Neural cell (in vitro differentiated cells): ENCODE measurements at regions not wholly inside any gene's neighbourhood (a gene's known extent, or its start where the extent isn't known, plus 50 kb on each side); places are given as distances from the start of the nearest gene placed in this dataset.

Experiments used
- EP300 ChIP-seq: fragments of 450-650 bp; conservative IDR thresholded peaks from 2 replicates; pipeline ENCODE4 v1.6.1; 2014; ENCODE audit warnings: antibody characterized with exemption, mild to moderate bottlenecking, moderate library complexity; ENCODE audit not compliant: poor library complexity, severe bottlenecking
- EZH2 ChIP-seq: fragments of 200-600, 300-800 bp; shearing (Covaris generic), sonication (generic); IDR thresholded peaks from 2 replicates; pipeline ENCODE4 v1.6.1; 2014; ENCODE audit warnings: antibody characterized with exemption, low read length, borderline replicate concordance, mild to moderate bottlenecking; ENCODE audit not compliant: insufficient read depth, poor library complexity, severe bottlenecking
- MXI1 ChIP-seq: fragments of 450-650 bp; conservative IDR thresholded peaks from 2 replicates; pipeline ENCODE4 v1.6.1; 2014; ENCODE audit warnings: antibody characterized with exemption, mild to moderate bottlenecking; ENCODE audit not compliant: poor library complexity, severe bottlenecking
- POLR2AphosphoS5 ChIP-seq: IDR thresholded peaks from 2 replicates; pipeline ENCODE4 v1.6.1; 2012
- SMC3 ChIP-seq: fragments of 450-650 bp; conservative IDR thresholded peaks from 2 replicates; pipeline ENCODE4 v1.6.1; 2014; ENCODE audit warnings: antibody characterized with exemption, mild to moderate bottlenecking, moderate library complexity; ENCODE audit not compliant: poor library complexity
- TF ChIP-seq, protein P1 (sequence below): fragments of 450-650 bp; IDR thresholded peaks from 2 replicates; pipeline ENCODE4 v1.5.1; 2014; ENCODE audit warnings: antibody characterized with exemption, mild to moderate bottlenecking, moderate library complexity; ENCODE audit not compliant: poor library complexity, severe bottlenecking
- TF ChIP-seq, protein P2 (sequence below): IDR thresholded peaks from 2 replicates; pipeline ENCODE4 v1.6.1; 2012; ENCODE audit warnings: borderline replicate concordance

- TF ChIP-seq POLR2AphosphoS5 = no peak
- TF ChIP-seq, protein P1, sequence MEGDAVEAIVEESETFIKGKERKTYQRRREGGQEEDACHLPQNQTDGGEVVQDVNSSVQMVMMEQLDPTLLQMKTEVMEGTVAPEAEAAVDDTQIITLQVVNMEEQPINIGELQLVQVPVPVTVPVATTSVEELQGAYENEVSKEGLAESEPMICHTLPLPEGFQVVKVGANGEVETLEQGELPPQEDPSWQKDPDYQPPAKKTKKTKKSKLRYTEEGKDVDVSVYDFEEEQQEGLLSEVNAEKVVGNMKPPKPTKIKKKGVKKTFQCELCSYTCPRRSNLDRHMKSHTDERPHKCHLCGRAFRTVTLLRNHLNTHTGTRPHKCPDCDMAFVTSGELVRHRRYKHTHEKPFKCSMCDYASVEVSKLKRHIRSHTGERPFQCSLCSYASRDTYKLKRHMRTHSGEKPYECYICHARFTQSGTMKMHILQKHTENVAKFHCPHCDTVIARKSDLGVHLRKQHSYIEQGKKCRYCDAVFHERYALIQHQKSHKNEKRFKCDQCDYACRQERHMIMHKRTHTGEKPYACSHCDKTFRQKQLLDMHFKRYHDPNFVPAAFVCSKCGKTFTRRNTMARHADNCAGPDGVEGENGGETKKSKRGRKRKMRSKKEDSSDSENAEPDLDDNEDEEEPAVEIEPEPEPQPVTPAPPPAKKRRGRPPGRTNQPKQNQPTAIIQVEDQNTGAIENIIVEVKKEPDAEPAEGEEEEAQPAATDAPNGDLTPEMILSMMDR = no peak
- TF ChIP-seq, protein P2, sequence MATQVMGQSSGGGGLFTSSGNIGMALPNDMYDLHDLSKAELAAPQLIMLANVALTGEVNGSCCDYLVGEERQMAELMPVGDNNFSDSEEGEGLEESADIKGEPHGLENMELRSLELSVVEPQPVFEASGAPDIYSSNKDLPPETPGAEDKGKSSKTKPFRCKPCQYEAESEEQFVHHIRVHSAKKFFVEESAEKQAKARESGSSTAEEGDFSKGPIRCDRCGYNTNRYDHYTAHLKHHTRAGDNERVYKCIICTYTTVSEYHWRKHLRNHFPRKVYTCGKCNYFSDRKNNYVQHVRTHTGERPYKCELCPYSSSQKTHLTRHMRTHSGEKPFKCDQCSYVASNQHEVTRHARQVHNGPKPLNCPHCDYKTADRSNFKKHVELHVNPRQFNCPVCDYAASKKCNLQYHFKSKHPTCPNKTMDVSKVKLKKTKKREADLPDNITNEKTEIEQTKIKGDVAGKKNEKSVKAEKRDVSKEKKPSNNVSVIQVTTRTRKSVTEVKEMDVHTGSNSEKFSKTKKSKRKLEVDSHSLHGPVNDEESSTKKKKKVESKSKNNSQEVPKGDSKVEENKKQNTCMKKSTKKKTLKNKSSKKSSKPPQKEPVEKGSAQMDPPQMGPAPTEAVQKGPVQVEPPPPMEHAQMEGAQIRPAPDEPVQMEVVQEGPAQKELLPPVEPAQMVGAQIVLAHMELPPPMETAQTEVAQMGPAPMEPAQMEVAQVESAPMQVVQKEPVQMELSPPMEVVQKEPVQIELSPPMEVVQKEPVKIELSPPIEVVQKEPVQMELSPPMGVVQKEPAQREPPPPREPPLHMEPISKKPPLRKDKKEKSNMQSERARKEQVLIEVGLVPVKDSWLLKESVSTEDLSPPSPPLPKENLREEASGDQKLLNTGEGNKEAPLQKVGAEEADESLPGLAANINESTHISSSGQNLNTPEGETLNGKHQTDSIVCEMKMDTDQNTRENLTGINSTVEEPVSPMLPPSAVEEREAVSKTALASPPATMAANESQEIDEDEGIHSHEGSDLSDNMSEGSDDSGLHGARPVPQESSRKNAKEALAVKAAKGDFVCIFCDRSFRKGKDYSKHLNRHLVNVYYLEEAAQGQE = no peak
- no peak for TF ChIP-seq MXI1
- TF ChIP-seq EP300 = no peak
- TF ChIP-seq EZH2 = no peak
- TF ChIP-seq SMC3 = no peak
Measured at GRCh38 chr10:124160943-124161582, 67.7 kb upstream of the CHST15 start.
